Type B pancreatic cell (in vitro differentiated cells): ENCODE measurements at regions not wholly inside any gene's neighbourhood (a gene's known extent, or its start where the extent isn't known, plus 50 kb on each side); places are given as distances from the start of the nearest gene placed in this dataset.

Experiments
- DNase-seq: peaks from one replicate; pipeline ENCODE4 v3.0.0; 2021; ENCODE audit warnings: mixed read lengths; ENCODE audit not compliant: unreplicated experiment; ENCODE audit errors: extremely low spot score
- H3K27ac Mint-ChIP-seq: 2 replicates; pipeline ENCODE4 v1.8.0; 2021; ENCODE audit warnings: mild to moderate bottlenecking, mixed read lengths
- H3K27me3 Mint-ChIP-seq: 2 replicates; pipeline ENCODE4 v1.8.0; 2021; ENCODE audit warnings: mixed read lengths
- H3K36me3 Mint-ChIP-seq: 2 replicates; pipeline ENCODE4 v1.8.0; 2021; ENCODE audit warnings: mixed read lengths
- H3K4me1 Mint-ChIP-seq: one replicate; pipeline ENCODE4 v1.8.0; 2021; ENCODE audit warnings: mixed read lengths; ENCODE audit not compliant: unreplicated experiment
- H3K4me3 Mint-ChIP-seq: 2 replicates; pipeline ENCODE4 v1.8.0; 2021; ENCODE audit warnings: mild to moderate bottlenecking, mixed read lengths
- H3K9me3 Mint-ChIP-seq: 2 replicates; pipeline ENCODE4 v1.8.0; 2021; ENCODE audit warnings: mixed read lengths
- TF ChIP-seq, protein P1 (sequence below): fragments of 200-600 bp; sonication (generic); conservative IDR thresholded peaks from 2 replicates; pipeline ENCODE4 v1.5.0; 2021; ENCODE audit warnings: antibody characterized with exemption, mild to moderate bottlenecking

DNA sequence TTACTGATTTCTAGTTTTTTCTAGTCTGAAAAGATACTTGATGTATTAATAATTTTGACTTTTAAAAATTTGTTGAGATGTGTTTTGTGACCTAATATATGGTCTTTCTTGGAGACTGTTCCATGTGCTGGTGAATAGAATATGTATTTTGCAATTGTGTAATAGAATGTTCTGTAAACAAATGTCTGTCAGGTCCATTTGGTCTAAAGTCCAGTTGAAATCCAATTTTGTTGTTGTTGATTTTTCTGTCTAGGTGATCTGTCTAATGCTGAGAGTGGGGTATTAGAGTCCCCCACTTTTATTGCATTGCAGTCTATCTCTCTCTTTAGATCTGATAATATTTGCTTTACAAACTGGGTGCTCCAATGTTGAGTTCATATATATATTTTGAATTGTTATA lies 175.8 kb downstream of the RPAP3 start:
- Mint-ChIP-seq H3K36me3 (no peaks in the 10 kb centered on the region), H3K4me1 (no peaks in the 10 kb centered on the region), H3K27ac (no peak overlapping the region), H3K27me3 (peaks cover 19% of the 10 kb centered on the region), H3K4me3 (no peak overlapping the region), H3K9me3 (peaks cover 6% of the 10 kb centered on the region)
- TF ChIP-seq, protein P1, sequence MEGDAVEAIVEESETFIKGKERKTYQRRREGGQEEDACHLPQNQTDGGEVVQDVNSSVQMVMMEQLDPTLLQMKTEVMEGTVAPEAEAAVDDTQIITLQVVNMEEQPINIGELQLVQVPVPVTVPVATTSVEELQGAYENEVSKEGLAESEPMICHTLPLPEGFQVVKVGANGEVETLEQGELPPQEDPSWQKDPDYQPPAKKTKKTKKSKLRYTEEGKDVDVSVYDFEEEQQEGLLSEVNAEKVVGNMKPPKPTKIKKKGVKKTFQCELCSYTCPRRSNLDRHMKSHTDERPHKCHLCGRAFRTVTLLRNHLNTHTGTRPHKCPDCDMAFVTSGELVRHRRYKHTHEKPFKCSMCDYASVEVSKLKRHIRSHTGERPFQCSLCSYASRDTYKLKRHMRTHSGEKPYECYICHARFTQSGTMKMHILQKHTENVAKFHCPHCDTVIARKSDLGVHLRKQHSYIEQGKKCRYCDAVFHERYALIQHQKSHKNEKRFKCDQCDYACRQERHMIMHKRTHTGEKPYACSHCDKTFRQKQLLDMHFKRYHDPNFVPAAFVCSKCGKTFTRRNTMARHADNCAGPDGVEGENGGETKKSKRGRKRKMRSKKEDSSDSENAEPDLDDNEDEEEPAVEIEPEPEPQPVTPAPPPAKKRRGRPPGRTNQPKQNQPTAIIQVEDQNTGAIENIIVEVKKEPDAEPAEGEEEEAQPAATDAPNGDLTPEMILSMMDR, result no peak
- DNase-seq, result no peak

DNA sequence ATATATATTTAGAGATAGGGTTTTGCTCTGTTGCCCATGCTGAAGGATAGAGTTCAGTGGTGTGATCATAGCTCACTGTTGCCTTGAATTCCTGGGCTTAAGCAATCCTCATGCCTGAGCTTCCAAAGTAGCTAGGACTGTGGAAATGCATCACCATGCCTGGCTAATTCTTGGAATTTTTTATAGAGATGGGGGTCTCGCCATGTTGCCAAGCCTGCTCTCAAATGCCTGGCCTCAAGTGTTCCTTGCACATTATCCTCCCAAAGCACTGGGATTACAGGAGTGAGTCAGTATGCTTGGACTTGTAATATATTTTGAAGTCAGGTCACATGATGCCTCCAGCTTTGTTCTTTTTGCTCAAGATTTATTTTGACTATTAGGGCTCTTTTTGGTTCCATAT lies 178.0 kb downstream of the RPAP3 start:
- Mint-ChIP-seq H3K4me3 (no peak overlapping the region), H3K27ac (no peak overlapping the region), H3K4me1 (no peaks in the 10 kb centered on the region), H3K9me3 (no peaks in the 10 kb centered on the region), H3K27me3 (peaks cover 17% of the 10 kb centered on the region), H3K36me3 (no peaks in the 10 kb centered on the region)
- TF ChIP-seq, protein P1, result no peak
- no peak for DNase-seq

DNA sequence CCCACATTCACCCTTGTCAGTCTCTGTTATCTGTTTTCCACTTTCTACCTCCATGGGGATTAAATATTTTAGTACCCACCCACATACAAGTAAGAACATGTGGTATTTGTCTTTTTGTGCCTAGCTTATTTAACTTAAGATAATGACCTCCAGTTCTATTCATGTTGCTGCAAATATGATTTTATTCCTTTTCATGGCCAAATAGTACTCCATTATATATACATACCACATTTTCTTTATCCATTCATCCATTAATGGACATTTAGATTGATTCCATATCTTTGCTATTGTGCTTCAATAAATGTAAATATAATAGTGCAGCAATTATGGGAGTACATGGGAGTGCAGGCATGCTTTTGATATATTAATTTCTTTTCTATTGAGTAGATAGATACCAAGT lies 185.8 kb downstream of the RPAP3 start:
- H3K36me3 Mint-ChIP-seq, result no peaks in the 10 kb centered on the region
- H3K4me3 Mint-ChIP-seq, result no peak overlapping the region
- DNase-seq, result no peak
- H3K27ac Mint-ChIP-seq, result no peak overlapping the region
- no peaks in the 10 kb centered on the region for H3K4me1 Mint-ChIP-seq
- TF ChIP-seq, protein P1, result no peak
- H3K27me3 Mint-ChIP-seq, result peaks cover 5% of the 10 kb centered on the region
- H3K9me3 Mint-ChIP-seq, result peaks cover 10% of the 10 kb centered on the region

DNA sequence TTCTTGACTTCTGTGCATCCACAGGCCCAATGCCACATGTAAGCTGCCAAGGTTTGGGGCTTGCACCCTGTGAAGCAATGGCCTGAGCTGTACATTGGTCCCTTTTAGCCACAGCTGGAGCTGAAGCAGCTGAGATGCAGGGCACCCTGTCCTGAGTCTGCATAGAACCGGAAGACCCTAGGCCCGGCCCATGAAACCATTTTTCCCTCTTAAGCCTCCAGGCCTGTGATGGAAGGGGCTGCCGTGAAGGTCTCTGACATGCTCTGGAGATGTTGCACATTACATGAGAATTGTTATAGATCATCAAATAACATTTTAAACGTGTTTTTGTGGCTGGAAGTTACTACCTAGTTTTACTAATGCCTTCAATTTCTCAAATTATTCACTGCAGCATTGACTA lies 188.7 kb downstream of the RPAP3 start:
- no peaks in the 10 kb centered on the region for H3K36me3 Mint-ChIP-seq
- no peaks in the 10 kb centered on the region for H3K27me3 Mint-ChIP-seq
- peaks cover 19% of the 10 kb centered on the region for H3K9me3 Mint-ChIP-seq
- H3K4me3 Mint-ChIP-seq, result no peak overlapping the region
- H3K27ac Mint-ChIP-seq, result no peak overlapping the region
- DNase-seq, result no peak
- TF ChIP-seq, protein P1, result no peak
- no peaks in the 10 kb centered on the region for H3K4me1 Mint-ChIP-seq

DNA sequence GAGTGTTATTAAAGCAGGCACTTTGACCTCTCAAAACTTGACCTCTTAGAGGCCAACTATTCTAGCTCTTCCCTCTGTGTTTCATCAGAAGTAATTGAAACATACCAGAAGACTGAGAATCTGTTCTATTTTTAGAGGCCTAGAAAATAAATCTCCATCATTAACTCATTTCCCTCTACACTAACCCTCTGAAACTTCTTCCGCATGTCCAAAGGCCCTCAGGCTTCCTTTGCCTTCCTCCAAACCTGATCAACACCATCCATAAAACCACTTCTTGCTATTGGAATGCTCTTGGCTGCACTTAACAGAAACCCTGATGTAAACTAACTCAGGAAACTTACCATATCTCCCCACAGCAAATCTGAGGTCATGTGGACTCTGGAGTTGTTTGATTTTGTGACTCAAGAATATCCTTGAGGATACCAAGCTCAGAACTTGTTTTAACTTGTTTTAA lies 196.4 kb downstream of the RPAP3 start:
- DNase-seq, result no peak
- H3K36me3 Mint-ChIP-seq, result no peaks in the 10 kb centered on the region
- peaks cover 10% of the 10 kb centered on the region for H3K9me3 Mint-ChIP-seq
- no peaks in the 10 kb centered on the region for H3K4me1 Mint-ChIP-seq
- peaks cover 7% of the 10 kb centered on the region for H3K27me3 Mint-ChIP-seq
- no peak overlapping the region for H3K4me3 Mint-ChIP-seq
- TF ChIP-seq, protein P1, result no peak
- no peak overlapping the region for H3K27ac Mint-ChIP-seq

DNA sequence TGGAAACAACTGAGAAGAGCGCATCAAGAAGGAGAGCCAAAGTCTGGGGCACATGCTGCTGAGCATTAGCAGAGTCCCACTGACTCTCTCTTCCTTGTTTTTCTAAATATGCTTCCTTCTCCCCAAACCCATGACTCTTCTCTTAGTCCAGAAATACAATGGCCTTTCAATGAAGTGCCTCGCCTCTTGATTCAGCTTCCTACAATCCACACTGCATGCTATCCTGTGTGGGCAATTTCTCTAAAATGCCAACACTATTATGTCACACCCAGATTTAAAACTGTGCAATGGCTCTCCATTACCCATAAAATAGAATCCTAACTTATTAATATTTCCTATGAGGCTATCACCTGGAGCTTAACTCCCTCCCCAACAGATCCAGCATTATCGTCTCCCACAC lies 198.6 kb downstream of the RPAP3 start:
- no peak overlapping the region for H3K27ac Mint-ChIP-seq
- TF ChIP-seq, protein P1, result no peak
- no peaks in the 10 kb centered on the region for H3K4me1 Mint-ChIP-seq

More for the DNA sequence above, 198.6 kb downstream of the RPAP3 start:
- H3K9me3 Mint-ChIP-seq, result peaks cover 4% of the 10 kb centered on the region
- no peak overlapping the region for H3K4me3 Mint-ChIP-seq
- peaks cover 7% of the 10 kb centered on the region for H3K27me3 Mint-ChIP-seq
- H3K36me3 Mint-ChIP-seq, result no peaks in the 10 kb centered on the region
- DNase-seq, result no peak
